ENCODE measurements at regions not wholly inside any gene's neighbourhood (a gene's known extent, or its start where the extent isn't known, plus 50 kb on each side); places are given as distances from the start of the nearest gene placed in this dataset.

DNA sequence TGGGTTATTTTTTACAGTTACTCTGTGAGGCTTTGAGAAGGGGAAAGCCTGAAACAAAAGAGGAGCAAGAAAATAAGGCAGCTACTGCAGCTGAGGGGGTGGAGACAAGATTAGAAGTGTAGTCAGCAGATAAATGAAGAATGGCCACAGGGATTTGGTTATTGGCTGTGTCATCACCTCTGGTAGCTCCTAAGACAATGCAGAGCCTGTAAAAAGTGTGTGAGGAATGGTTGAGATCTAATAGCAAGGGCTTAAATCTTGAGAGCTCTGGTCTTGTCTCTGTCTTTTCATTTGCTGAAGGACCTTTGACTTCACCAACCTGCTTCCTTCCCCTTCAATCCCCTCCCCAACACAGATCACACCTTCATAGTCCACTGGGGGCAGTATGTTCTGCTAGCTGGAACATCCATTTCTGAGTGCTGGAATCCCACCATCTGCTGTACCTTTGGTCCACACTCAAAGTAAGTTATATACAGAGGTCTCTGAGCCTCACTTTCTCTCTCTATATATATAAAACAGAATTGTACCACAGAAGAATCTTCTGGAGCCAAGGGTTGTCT is 213.7 kb upstream of the ZIC3 start:
- peak overlapping the region; percentile 65 for H3K27ac Mint-ChIP-seq
- Histone ChIP-seq H3K9me3 (ENCODE audit: control insufficient read depth, low read length) (no peaks in the 10 kb centered on the region), H3K27ac (ENCODE audit: low read depth, low read length) (no peak overlapping the region), H3K27me3 (ENCODE audit: control insufficient read depth, insufficient read depth, low read length, poor library complexity, severe bottlenecking) (no peaks in the 10 kb centered on the region), H3K4me3 (ENCODE audit: low read length) (peak overlapping the region; percentile 61), H3K36me3 (ENCODE audit: control insufficient read depth, insufficient read depth, low read length) (no peaks in the 10 kb centered on the region), H3K4me1 (ENCODE audit: control insufficient read depth, insufficient read depth, low read length) (no peaks in the 10 kb centered on the region), H3K9ac (ENCODE audit: extremely low read depth, low read length, poor library complexity, severe bottlenecking) (no peak overlapping the region)
- TF ChIP-seq, protein P1, sequence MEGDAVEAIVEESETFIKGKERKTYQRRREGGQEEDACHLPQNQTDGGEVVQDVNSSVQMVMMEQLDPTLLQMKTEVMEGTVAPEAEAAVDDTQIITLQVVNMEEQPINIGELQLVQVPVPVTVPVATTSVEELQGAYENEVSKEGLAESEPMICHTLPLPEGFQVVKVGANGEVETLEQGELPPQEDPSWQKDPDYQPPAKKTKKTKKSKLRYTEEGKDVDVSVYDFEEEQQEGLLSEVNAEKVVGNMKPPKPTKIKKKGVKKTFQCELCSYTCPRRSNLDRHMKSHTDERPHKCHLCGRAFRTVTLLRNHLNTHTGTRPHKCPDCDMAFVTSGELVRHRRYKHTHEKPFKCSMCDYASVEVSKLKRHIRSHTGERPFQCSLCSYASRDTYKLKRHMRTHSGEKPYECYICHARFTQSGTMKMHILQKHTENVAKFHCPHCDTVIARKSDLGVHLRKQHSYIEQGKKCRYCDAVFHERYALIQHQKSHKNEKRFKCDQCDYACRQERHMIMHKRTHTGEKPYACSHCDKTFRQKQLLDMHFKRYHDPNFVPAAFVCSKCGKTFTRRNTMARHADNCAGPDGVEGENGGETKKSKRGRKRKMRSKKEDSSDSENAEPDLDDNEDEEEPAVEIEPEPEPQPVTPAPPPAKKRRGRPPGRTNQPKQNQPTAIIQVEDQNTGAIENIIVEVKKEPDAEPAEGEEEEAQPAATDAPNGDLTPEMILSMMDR (conservative IDR thresholded peaks at IDR 0.05) = peak; percentile 64
- H3K9me3 Mint-ChIP-seq = peaks cover 63% of the 10 kb centered on the region
- no peak overlapping the region for H3K4me3 Mint-ChIP-seq
- H3K4me1 Mint-ChIP-seq = peaks cover 14% of the 10 kb centered on the region
- H3K27me3 Mint-ChIP-seq (ENCODE audit: insufficient read depth) = no peaks in the 10 kb centered on the region
- DNase-seq = peak; percentile 52
- peaks cover 10% of the 10 kb centered on the region for H3K36me3 Mint-ChIP-seq (ENCODE audit: low read depth)

DNA sequence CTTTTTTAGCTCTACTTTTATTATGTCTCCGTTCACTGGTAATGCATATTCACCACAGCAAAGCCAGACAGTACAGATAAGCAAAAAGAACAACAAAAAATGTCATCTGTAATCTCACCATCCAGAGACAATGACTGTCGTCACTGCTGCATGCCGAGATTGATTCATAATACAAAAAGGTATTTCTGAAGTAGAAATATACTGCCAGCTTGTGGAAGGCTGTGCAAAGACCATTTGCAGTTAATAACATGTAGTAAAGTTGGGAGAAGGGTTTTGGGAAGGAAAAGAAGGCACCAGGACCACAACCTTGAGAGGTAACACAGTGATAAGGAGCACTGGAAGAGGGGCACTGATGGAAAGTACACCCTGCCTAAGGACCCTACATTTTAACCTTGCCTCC is 223.0 kb upstream of the ZIC3 start:
- peaks cover 5% of the 10 kb centered on the region for H3K36me3 Mint-ChIP-seq (ENCODE audit: low read depth)
- H3K4me1 ChIP-seq (ENCODE audit: control insufficient read depth, insufficient read depth, low read length) = peaks cover 2% of the 10 kb centered on the region
- H3K9me3 Mint-ChIP-seq = peaks cover 43% of the 10 kb centered on the region
- no peaks in the 10 kb centered on the region for H3K9me3 ChIP-seq (ENCODE audit: control insufficient read depth, low read length)
- H3K27me3 ChIP-seq (ENCODE audit: control insufficient read depth, insufficient read depth, low read length, poor library complexity, severe bottlenecking) = no peaks in the 10 kb centered on the region
- 93% methylated on average over 3 of the region's 3 CpGs; no CpG with 5 or more reads in 1 of the 2 experiments for WGBS, 2 experiments (ENCODE audit: insufficient coverage in 1 of 2, insufficient read length in 1 of 2)
- no peak overlapping the region for H3K27ac ChIP-seq (ENCODE audit: low read depth, low read length)
- DNase-seq = no peak
- no peaks in the 10 kb centered on the region for H3K27me3 Mint-ChIP-seq (ENCODE audit: insufficient read depth)
- no peak overlapping the region for H3K9ac ChIP-seq (ENCODE audit: extremely low read depth, low read length, poor library complexity, severe bottlenecking)
- TF ChIP-seq, protein P1 (conservative IDR thresholded peaks at IDR 0.05) = no peak
- peaks cover 15% of the 10 kb centered on the region for H3K4me1 Mint-ChIP-seq
- no peak overlapping the region for H3K27ac Mint-ChIP-seq
- no peaks in the 10 kb centered on the region for H3K36me3 ChIP-seq (ENCODE audit: control insufficient read depth, insufficient read depth, low read length)
- no peak overlapping the region for H3K4me3 ChIP-seq (ENCODE audit: low read length)
- H3K4me3 Mint-ChIP-seq = no peak overlapping the region

DNA sequence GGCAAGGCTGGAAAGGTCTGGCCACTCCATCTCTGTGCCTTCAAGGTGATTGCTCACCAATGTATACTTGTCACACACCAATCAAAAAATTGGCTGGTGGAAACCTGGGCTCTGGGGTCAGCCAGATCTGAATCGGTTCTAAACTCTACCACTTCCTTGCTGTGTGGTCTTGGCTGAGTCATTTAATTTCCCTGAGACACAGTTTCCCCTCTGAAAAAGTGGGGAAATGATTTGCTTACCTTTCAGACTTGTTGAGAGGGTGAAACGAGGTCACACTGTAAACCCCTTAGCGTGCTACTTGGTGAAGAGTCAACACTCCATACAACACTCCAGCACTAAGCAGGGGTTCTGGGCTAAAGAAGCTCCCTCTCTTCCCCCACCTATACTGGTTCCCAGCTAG is 252.3 kb upstream of the ZIC3 start:
- Histone ChIP-seq H3K9ac (ENCODE audit: extremely low read depth, low read length, poor library complexity, severe bottlenecking) (no peak overlapping the region), H3K36me3 (ENCODE audit: control insufficient read depth, insufficient read depth, low read length) (no peaks in the 10 kb centered on the region), H3K9me3 (ENCODE audit: control insufficient read depth, low read length) (no peaks in the 10 kb centered on the region), H3K4me1 (ENCODE audit: control insufficient read depth, insufficient read depth, low read length) (no peaks in the 10 kb centered on the region), H3K27me3 (ENCODE audit: control insufficient read depth, insufficient read depth, low read length, poor library complexity, severe bottlenecking) (no peaks in the 10 kb centered on the region), H3K27ac (ENCODE audit: low read depth, low read length) (no peak overlapping the region), H3K4me3 (ENCODE audit: low read length) (no peak overlapping the region)
- Mint-ChIP-seq H3K4me3 (no peak overlapping the region), H3K4me1 (no peaks in the 10 kb centered on the region), H3K27ac (no peak overlapping the region), H3K27me3 (ENCODE audit: insufficient read depth) (no peaks in the 10 kb centered on the region), H3K9me3 (peaks cover 51% of the 10 kb centered on the region), H3K36me3 (ENCODE audit: low read depth) (no peaks in the 10 kb centered on the region)
- TF ChIP-seq, protein P1 (conservative IDR thresholded peaks at IDR 0.05) = no peak
- DNase-seq = no peak
- WGBS, 2 experiments (ENCODE audit: insufficient coverage in 1 of 2, insufficient read length in 1 of 2) = 79 to 90% methylated on average over 2 to 3 of the region's 3 CpGs

Measured in endodermal cell (in vitro differentiated cells).